HEK293 (cell line): ENCODE measurements at regions not wholly inside any gene's neighbourhood (a gene's known extent, or its start where the extent isn't known, plus 50 kb on each side); places are given as distances from the start of the nearest gene placed in this dataset.

Experiments used
- CTCF ChIA-PET: fragments of 350-600 bp; formaldehyde crosslinking; extraction: SDS; loops from one replicate; lab custom pipeline; 2021; ENCODE audit warnings: antibody characterized with exemption; lab: Yijun Ruan, JAX
- POLR2A ChIA-PET: fragments of 300-600 bp; formaldehyde crosslinking; extraction: SDS; loops from one replicate; lab custom pipeline; 2020; ENCODE audit warnings: antibody characterized with exemption, inconsistent platforms; lab: Yijun Ruan, JAX
- H3K27ac ChIP-seq: fragments of 200-500 bp; sonication (Bioruptor generic); 2 replicates; pipeline ENCODE4 v1.5.1; 2014; ENCODE audit warnings: low read depth, low read length, control low read depth, inconsistent platforms; ENCODE audit errors: extremely low read depth
- H3K36me3 ChIP-seq, 2 experiments: fragments of 200-500 bp in 1 of 2; sonication (Bioruptor generic) in 1 of 2; 1 replicate in 1 of 2; 2 replicates in 1 of 2; pipeline ENCODE4 v1.5.1; 2014 to 2017; ENCODE audit warnings: inconsistent platforms in 2 of 2, low read length in 2 of 2; ENCODE audit not compliant: control insufficient read depth in 2 of 2, insufficient read depth in 1 of 2
- H3K4me1 ChIP-seq: fragments of 200-500 bp; sonication (Bioruptor generic); 2 replicates; pipeline ENCODE4 v1.5.1; 2014; ENCODE audit warnings: mild to moderate bottlenecking, low read length, inconsistent platforms; ENCODE audit not compliant: control insufficient read depth, insufficient read depth
- H3K4me3 ChIP-seq: 2 replicates; pipeline ENCODE4 v1.5.1; 2011; ENCODE audit warnings: low read depth, mild to moderate bottlenecking, control low read depth, low read length, moderate library complexity
- H3K9me3 ChIP-seq: fragments of 200-500 bp; sonication (Bioruptor generic); 2 replicates; pipeline ENCODE4 v1.5.1; 2014; ENCODE audit warnings: low read depth, low read length, inconsistent platforms; ENCODE audit not compliant: control insufficient read depth, insufficient read depth
- GLI2 ChIP-seq: fragments of 450-650 bp; formaldehyde crosslinking; IDR thresholded peaks from 2 replicates; pipeline ENCODE4; 2017; ENCODE audit warnings: missing biosample characterization, missing genetic modification characterization, low read depth, borderline replicate concordance
- HOXC10 ChIP-seq: sonication (generic); formaldehyde crosslinking; IDR thresholded peaks from 2 replicates; pipeline ENCODE4 v1.8.1; 2023; ENCODE audit warnings: mild to moderate bottlenecking, missing genetic modification reagents
- HOXD13 ChIP-seq: sonication (generic); formaldehyde crosslinking; IDR thresholded peaks from 2 replicates; pipeline ENCODE4 v1.8.0; 2022; ENCODE audit warnings: missing genetic modification reagents, borderline replicate concordance
- REPIN1 ChIP-seq: fragments of 450-650 bp; formaldehyde crosslinking; IDR thresholded peaks from 2 replicates; pipeline ENCODE4 v1.5.1; 2017; ENCODE audit warnings: missing biosample characterization, missing genetic modification characterization, low read depth
- ZBTB11 ChIP-seq: fragments of 450-650 bp; formaldehyde crosslinking; conservative IDR thresholded peaks from 2 replicates; pipeline ENCODE4 v1.5.1; 2016; ENCODE audit warnings: low read depth, missing biosample characterization, missing genetic modification characterization
- ZBTB49 ChIP-seq: fragments of 450-650 bp; formaldehyde crosslinking; IDR thresholded peaks from 2 replicates; pipeline ENCODE4 v1.5.1; 2016; ENCODE audit warnings: missing biosample characterization, missing genetic modification characterization, low read depth
- ZBTB6 ChIP-seq: fragments of 450-650 bp; formaldehyde crosslinking; IDR thresholded peaks from 2 replicates; pipeline ENCODE4 v1.5.1; 2017; ENCODE audit warnings: missing biosample characterization, missing genetic modification characterization
- ZFP37 ChIP-seq: fragments of 450-650 bp; formaldehyde crosslinking; IDR thresholded peaks from 2 replicates; pipeline ENCODE4 v1.5.1; 2016; ENCODE audit warnings: missing biosample characterization, missing genetic modification characterization
- ZNF146 ChIP-seq: fragments of 450-650 bp; formaldehyde crosslinking; IDR thresholded peaks from 2 replicates; pipeline ENCODE4 v1.5.1; 2016; ENCODE audit warnings: missing biosample characterization, missing genetic modification characterization
- ZNF324 ChIP-seq: fragments of 450-650 bp; formaldehyde crosslinking; IDR thresholded peaks from 2 replicates; pipeline ENCODE4 v1.5.1; 2016; ENCODE audit warnings: missing biosample characterization, missing genetic modification characterization
- ZNF416 ChIP-seq: fragments of 450-650 bp; formaldehyde crosslinking; IDR thresholded peaks from 2 replicates; pipeline ENCODE4 v1.5.1; 2016; ENCODE audit warnings: missing biosample characterization, missing genetic modification characterization
- ZNF510 ChIP-seq: fragments of 450-650 bp; formaldehyde crosslinking; IDR thresholded peaks from 2 replicates; pipeline ENCODE4 v1.5.1; 2018; ENCODE audit warnings: mild to moderate bottlenecking, missing genetic modification characterization, missing biosample characterization; ENCODE audit not compliant: insufficient replicate concordance
- ZNF530 ChIP-seq: fragments of 450-650 bp; formaldehyde crosslinking; IDR thresholded peaks from 2 replicates; pipeline ENCODE4 v1.5.1; 2016; ENCODE audit warnings: low read depth, missing biosample characterization, missing genetic modification characterization
- ZNF596 ChIP-seq: fragments of 450-650 bp; IDR thresholded peaks from 2 replicates; pipeline ENCODE4 v1.5.0; 2018; ENCODE audit warnings: missing biosample characterization, mild to moderate bottlenecking, missing genetic modification characterization, moderate library complexity
- ZNF610 ChIP-seq: fragments of 450-650 bp; formaldehyde crosslinking; IDR thresholded peaks from 2 replicates; pipeline ENCODE4 v1.5.1; 2016; ENCODE audit warnings: missing biosample characterization, missing genetic modification characterization, borderline replicate concordance
- ZNF621 ChIP-seq: fragments of 450-650 bp; formaldehyde crosslinking; IDR thresholded peaks from 2 replicates; pipeline ENCODE4 v1.5.1; 2017; ENCODE audit warnings: missing biosample characterization, missing genetic modification characterization
- ZNF626 ChIP-seq: fragments of 450-650 bp; sonication (Bioruptor Pico); formaldehyde crosslinking; IDR thresholded peaks from 2 replicates; pipeline ENCODE4 v1.5.1; 2018; ENCODE audit warnings: missing biosample characterization, missing genetic modification characterization, inconsistent platforms
- ZNF658 ChIP-seq: fragments of 450-650 bp; formaldehyde crosslinking; IDR thresholded peaks from 2 replicates; pipeline ENCODE4; 2016; ENCODE audit warnings: missing biosample characterization, missing genetic modification characterization
- ZNF837 ChIP-seq: fragments of 450-650 bp; formaldehyde crosslinking; IDR thresholded peaks from 2 replicates; pipeline ENCODE4 v1.5.1; 2016; ENCODE audit warnings: missing biosample characterization, missing genetic modification characterization
- ZXDB ChIP-seq: fragments of 450-650 bp; formaldehyde crosslinking; IDR thresholded peaks from 2 replicates; pipeline ENCODE4 v1.5.1; 2016; ENCODE audit warnings: missing biosample characterization, missing genetic modification characterization
- TF ChIP-seq, protein P1 (sequence below): fragments of 450-650 bp; formaldehyde crosslinking; IDR thresholded peaks from 2 replicates; pipeline ENCODE4 v1.5.1; 2016; ENCODE audit warnings: missing biosample characterization, missing genetic modification characterization
- TF ChIP-seq, protein P2 (sequence below): fragments of 450-650 bp; formaldehyde crosslinking; IDR thresholded peaks from 2 replicates; pipeline ENCODE4 v1.5.1; 2017; ENCODE audit warnings: missing biosample characterization, missing genetic modification characterization
- TF ChIP-seq, protein P3 (sequence below): fragments of 450-650 bp; formaldehyde crosslinking; optimal IDR thresholded peaks from 2 replicates; pipeline ENCODE3; 2016; ENCODE audit warnings: missing biosample characterization, mild to moderate bottlenecking, missing genetic modification characterization
- TF ChIP-seq, protein P4 (sequence below): sonication (generic); formaldehyde crosslinking; IDR thresholded peaks from 2 replicates; pipeline ENCODE4 v1.8.1; 2022; ENCODE audit warnings: mild to moderate bottlenecking, moderate library complexity, missing genetic modification reagents

DNA sequence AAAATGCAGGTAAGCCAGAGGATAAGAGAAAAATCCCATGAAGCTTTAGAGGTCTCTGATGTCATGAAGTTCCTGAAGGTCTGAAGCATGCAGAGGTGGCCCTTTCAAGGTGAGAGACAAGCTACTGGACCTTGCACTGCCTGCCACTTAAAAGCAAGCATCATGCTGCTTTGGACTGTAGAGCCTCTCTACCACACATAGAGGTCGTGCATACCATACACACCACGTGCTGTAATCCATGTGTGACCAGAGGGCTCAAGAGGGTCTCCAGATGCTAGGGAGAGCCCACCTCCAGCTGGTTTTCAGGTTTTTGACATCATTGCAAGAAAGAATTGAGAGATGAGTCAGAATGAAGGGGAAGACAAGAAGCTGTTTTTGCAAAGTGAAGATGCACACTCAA lies 436.4 kb downstream of the TCERG1L start:
- ChIA-PET POLR2A (no interaction called here), CTCF (no interaction called here)
- H3K27ac ChIP-seq = no peak overlapping the region
- TF ChIP-seq ZNF837 (tag by site-specific recombination) (no peak), ZNF324 (no peak), ZNF416 (no peak), HOXC10 (no peak), REPIN1 (tag by site-specific recombination) (no peak), ZNF510 (no peak), ZNF146 (no peak), ZBTB6 (tag by site-specific recombination) (no peak), ZNF610 (tag by site-specific recombination) (no peak), GLI2 (no peak), ZNF658 (tag by site-specific recombination) (no peak), HOXD13 (CRISPR knock-in tag) (no peak)
- TF ChIP-seq, protein P1, sequence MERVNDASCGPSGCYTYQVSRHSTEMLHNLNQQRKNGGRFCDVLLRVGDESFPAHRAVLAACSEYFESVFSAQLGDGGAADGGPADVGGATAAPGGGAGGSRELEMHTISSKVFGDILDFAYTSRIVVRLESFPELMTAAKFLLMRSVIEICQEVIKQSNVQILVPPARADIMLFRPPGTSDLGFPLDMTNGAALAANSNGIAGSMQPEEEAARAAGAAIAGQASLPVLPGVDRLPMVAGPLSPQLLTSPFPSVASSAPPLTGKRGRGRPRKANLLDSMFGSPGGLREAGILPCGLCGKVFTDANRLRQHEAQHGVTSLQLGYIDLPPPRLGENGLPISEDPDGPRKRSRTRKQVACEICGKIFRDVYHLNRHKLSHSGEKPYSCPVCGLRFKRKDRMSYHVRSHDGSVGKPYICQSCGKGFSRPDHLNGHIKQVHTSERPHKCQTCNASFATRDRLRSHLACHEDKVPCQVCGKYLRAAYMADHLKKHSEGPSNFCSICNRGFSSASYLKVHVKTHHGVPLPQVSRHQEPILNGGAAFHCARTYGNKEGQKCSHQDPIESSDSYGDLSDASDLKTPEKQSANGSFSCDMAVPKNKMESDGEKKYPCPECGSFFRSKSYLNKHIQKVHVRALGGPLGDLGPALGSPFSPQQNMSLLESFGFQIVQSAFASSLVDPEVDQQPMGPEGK (tag by site-specific recombination) = no peak
- TF ChIP-seq, protein P2, sequence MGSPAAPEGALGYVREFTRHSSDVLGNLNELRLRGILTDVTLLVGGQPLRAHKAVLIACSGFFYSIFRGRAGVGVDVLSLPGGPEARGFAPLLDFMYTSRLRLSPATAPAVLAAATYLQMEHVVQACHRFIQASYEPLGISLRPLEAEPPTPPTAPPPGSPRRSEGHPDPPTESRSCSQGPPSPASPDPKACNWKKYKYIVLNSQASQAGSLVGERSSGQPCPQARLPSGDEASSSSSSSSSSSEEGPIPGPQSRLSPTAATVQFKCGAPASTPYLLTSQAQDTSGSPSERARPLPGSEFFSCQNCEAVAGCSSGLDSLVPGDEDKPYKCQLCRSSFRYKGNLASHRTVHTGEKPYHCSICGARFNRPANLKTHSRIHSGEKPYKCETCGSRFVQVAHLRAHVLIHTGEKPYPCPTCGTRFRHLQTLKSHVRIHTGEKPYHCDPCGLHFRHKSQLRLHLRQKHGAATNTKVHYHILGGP = no peak
- TF ChIP-seq, protein P3, sequence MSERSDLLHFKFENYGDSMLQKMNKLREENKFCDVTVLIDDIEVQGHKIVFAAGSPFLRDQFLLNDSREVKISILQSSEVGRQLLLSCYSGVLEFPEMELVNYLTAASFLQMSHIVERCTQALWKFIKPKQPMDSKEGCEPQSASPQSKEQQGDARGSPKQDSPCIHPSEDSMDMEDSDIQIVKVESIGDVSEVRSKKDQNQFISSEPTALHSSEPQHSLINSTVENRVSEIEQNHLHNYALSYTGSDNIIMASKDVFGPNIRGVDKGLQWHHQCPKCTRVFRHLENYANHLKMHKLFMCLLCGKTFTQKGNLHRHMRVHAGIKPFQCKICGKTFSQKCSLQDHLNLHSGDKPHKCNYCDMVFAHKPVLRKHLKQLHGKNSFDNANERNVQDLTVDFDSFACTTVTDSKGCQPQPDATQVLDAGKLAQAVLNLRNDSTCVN (tag by site-specific recombination) = no peak
- no peak overlapping the region for H3K4me3 ChIP-seq
- no peaks in the 10 kb centered on the region for H3K36me3 ChIP-seq
- no peaks in the 10 kb centered on the region for H3K4me1 ChIP-seq
- no peaks in the 10 kb centered on the region for H3K9me3 ChIP-seq

DNA sequence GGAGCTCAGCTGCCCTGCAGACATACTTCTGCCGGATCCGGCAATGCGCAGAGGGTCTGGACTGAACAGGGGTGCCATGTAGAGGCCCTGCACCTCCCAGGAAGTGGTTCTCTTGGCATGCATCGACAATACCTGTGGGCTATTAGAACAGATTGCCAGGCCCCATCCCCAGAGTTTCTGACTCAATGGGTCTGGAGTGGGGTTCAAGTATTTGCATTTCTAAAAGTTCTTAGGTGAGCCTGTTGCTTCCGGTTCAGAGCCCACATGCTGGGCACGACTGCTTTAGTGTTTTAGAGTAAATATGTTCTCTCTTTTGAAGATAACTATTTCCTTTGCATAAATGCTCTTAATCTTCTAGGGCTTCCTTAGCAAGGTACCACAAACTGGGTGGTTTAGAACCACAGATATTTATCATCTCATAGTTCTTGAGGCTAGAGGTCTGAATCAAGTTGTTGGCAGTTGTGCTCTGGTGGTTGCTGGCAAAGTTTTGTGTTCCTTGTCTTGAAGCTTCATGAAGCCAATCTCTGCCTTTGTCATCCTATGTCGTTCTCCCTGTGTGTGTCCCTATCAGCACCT lies 435.5 kb downstream of the TCERG1L start:
- Histone ChIP-seq H3K4me3 (no peak overlapping the region), H3K36me3 (no peaks in the 10 kb centered on the region), H3K27ac (no peak overlapping the region), H3K4me1 (no peaks in the 10 kb centered on the region), H3K9me3 (no peaks in the 10 kb centered on the region)
- ChIA-PET CTCF (interaction anchor here (0.7 kb wide), 1 partner anchor 87 kb away, joined by 3 read pairs; no protein-coding TSS in a partner anchor), POLR2A (no interaction called here)
- TF ChIP-seq ZNF530 (tag by site-specific recombination) (no peak), ZBTB49 (tag by site-specific recombination) (no peak), ZNF626 (no peak), ZBTB11 (tag by site-specific recombination) (no peak), ZNF596 (tag by site-specific recombination) (no peak), ZFP37 (tag by site-specific recombination) (no peak), ZNF621 (tag by site-specific recombination) (no peak), ZXDB (tag by site-specific recombination) (no peak)
- TF ChIP-seq, protein P4, sequence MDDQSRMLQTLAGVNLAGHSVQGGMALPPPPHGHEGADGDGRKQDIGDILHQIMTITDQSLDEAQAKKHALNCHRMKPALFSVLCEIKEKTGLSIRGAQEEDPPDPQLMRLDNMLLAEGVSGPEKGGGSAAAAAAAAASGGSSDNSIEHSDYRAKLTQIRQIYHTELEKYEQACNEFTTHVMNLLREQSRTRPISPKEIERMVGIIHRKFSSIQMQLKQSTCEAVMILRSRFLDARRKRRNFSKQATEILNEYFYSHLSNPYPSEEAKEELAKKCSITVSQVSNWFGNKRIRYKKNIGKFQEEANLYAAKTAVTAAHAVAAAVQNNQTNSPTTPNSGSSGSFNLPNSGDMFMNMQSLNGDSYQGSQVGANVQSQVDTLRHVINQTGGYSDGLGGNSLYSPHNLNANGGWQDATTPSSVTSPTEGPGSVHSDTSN (CRISPR knock-in tag) = no peak
